ENCODE measurements at regions not wholly inside any gene's neighbourhood (a gene's known extent, or its start where the extent isn't known, plus 50 kb on each side); places are given as distances from the start of the nearest gene placed in this dataset.

- no peaks in the 10 kb centered on the region for H3K79me2 ChIP-seq (ENCODE audit: control insufficient read depth in 1 of 2, insufficient read depth in 2 of 2, low read length in 2 of 2)
- H3K23ac ChIP-seq (ENCODE audit: insufficient read length): no peak overlapping the region
- DNase-seq (ENCODE audit: low read depth in 1 of 2, low spot score in 2 of 2): no peak
- WGBS, 2 experiments (ENCODE audit: extremely low coverage in 1 of 2, insufficient coverage in 1 of 2, insufficient read length in 1 of 2, insufficient replicate concordance in 2 of 2, low coverage in 1 of 2, low lambda C conversion rate in 2 of 2, missing lambda C conversion rate in 1 of 2): 90% methylated on average over 8 of the region's 8 CpGs; no CpG with 5 or more reads in 1 of the 2 experiments
- H2AFZ ChIP-seq (ENCODE audit: low read length): no peak overlapping the region
- H3K4me2 ChIP-seq (ENCODE audit: insufficient read depth in 1 of 2, low read depth in 2 of 2, low read length in 2 of 2): no peak overlapping the region
- H3K9me3 ChIP-seq (ENCODE audit: insufficient read depth in 2 of 2, low read depth in 1 of 2, low read length in 1 of 2): no peaks in the 10 kb centered on the region
- no peak overlapping the region for H3K9ac ChIP-seq (replicated peaks in 1 of 4; ENCODE audit: extremely low read depth in 1 of 4, low read depth in 3 of 4, low read length in 3 of 4)
- no peaks in the 10 kb centered on the region for H4K20me1 ChIP-seq (replicated peaks in 1 of 2; ENCODE audit: control insufficient read depth in 1 of 2, insufficient read depth in 2 of 2, low read length in 2 of 2)
- no peak overlapping the region for H4K91ac ChIP-seq (replicated peaks; ENCODE audit: insufficient read length, low read length)
- no peak overlapping the region for H2BK120ac ChIP-seq (replicated peaks; ENCODE audit: low read depth, low read length)
- H2BK5ac ChIP-seq (ENCODE audit: low read depth, low read length): no peak overlapping the region
- H4K5ac ChIP-seq (ENCODE audit: insufficient read length, low read depth, low read length): no peak overlapping the region
- no peaks in the 10 kb centered on the region for H3K36me3 ChIP-seq (ENCODE audit: control insufficient read depth in 2 of 4, insufficient read depth in 4 of 4, low read length in 3 of 4)
- no peak overlapping the region for H3K4ac ChIP-seq (replicated peaks; ENCODE audit: insufficient read length, low read depth, low read length)
- peaks cover 0 to 4% (median 2%) of the 10 kb centered on the region in 4 experiments; a peak in 2 of 7 replicates for H3K4me1 ChIP-seq (replicated peaks in 1 of 4; ENCODE audit: control insufficient read depth in 3 of 4, insufficient read depth in 4 of 4, low read length in 3 of 4)
- CTCF ChIA-PET (ENCODE audit: partially characterized antibody): interaction anchor here (0.7 kb wide), 1 partner anchor 10 kb away, joined by 3 read pairs; no protein-coding TSS in a partner anchor
- no peak overlapping the region for H2BK20ac ChIP-seq (ENCODE audit: low read length)
- FAIRE-seq: no peak
- H4K8ac ChIP-seq (ENCODE audit: extremely low read depth, insufficient read depth, low read length): peak overlapping the region; percentile 89
- H3K14ac ChIP-seq (ENCODE audit: insufficient read length): no peak overlapping the region
- H3K4me3 ChIP-seq (ENCODE audit: extremely low read depth in 1 of 4, insufficient read depth in 2 of 4, low read depth in 3 of 4, low read length in 4 of 4): no peak overlapping the region
- H3K56ac ChIP-seq (replicated peaks; ENCODE audit: insufficient read length, low read depth, low read length): no peak overlapping the region
- POLR2A ChIA-PET (ENCODE audit: partially characterized antibody): no interaction called here
- no peak overlapping the region for H3K18ac ChIP-seq (ENCODE audit: extremely low read depth, low read length)
- no peaks in the 10 kb centered on the region; a peak in 2 of 7 replicates for H3K27me3 ChIP-seq (replicated peaks in 1 of 4; ENCODE audit: control insufficient read depth in 3 of 4, extremely low read depth in 1 of 4, insufficient read depth in 3 of 4, low read length in 3 of 4)
- H2BK15ac ChIP-seq (ENCODE audit: low read length): no peak overlapping the region
- no peaks in the 10 kb centered on the region for H3K79me1 ChIP-seq (ENCODE audit: low read depth, low read length)
- no peak overlapping the region for H3K27ac ChIP-seq (ENCODE audit: low read depth, low read length)
- H3K23me2 ChIP-seq (ENCODE audit: low read depth, low read length): no peaks in the 10 kb centered on the region
- no peak overlapping the region for H2AK5ac ChIP-seq (ENCODE audit: low read depth, low read length)
- no peak overlapping the region for H2BK12ac ChIP-seq (ENCODE audit: low read depth, low read length)
- TF ChIP-seq KDM1A (IDR thresholded peaks at IDR 0.05; ENCODE audit: borderline replicate concordance, low read length) (no peak), TAF7 (optimal IDR thresholded peaks at IDR 0.05; ENCODE audit: borderline replicate concordance, low read depth, low read length) (no peak), CEBPB (IDR thresholded peaks at IDR 0.05; ENCODE audit: low read depth, low read length) (no peak), BRCA1 (IDR thresholded peaks at IDR 0.05; ENCODE audit: low read depth, low read length) (no peak), TEAD4 (IDR thresholded peaks at IDR 0.05; ENCODE audit: low read depth, low read length) (no peak), JUND (IDR thresholded peaks at IDR 0.05; ENCODE audit: low read length) (no peak), NANOG (IDR thresholded peaks at IDR 0.05; ENCODE audit: insufficient read depth, low read depth, low read length, poor library complexity, severe bottlenecking) (no peak), CREB1 (IDR thresholded peaks at IDR 0.05) (no peak), CTBP2 (IDR thresholded peaks at IDR 0.05; ENCODE audit: borderline replicate concordance, insufficient read depth, insufficient read length, low read length) (no peak), FOSL1 (IDR thresholded peaks at IDR 0.05; ENCODE audit: insufficient read depth, low read depth, low read length) (no peak), RFX5 (IDR thresholded peaks at IDR 0.05; ENCODE audit: borderline replicate concordance, low read depth, low read length) (no peak), BACH1 (IDR thresholded peaks at IDR 0.05; ENCODE audit: low read length) (no peak), EP300 (IDR thresholded peaks at IDR 0.05; ENCODE audit: borderline replicate concordance in 1 of 2, low read depth in 2 of 2, low read length in 2 of 2) (no peak), MAFK (IDR thresholded peaks at IDR 0.05; ENCODE audit: low read depth, low read length) (no peak), GABPA (IDR thresholded peaks at IDR 0.05; ENCODE audit: borderline replicate concordance, insufficient read depth, low read length) (no peak)
Observed at GRCh38 chr2:74745766-74746165, 88.2 kb upstream of the HK2 start.

Data from H1 (cell line).